ENCODE measurements at regions not wholly inside any gene's neighbourhood (a gene's known extent, or its start where the extent isn't known, plus 50 kb on each side); places are given as distances from the start of the nearest gene placed in this dataset.

GRCh38 chr10:42958142-42958868 is 118.6 kb upstream of the RET start:
- no peak overlapping the region for H3K27ac ChIP-seq (ENCODE audit: insufficient read length, low read depth, low read length)
- no peak overlapping the region for H3K56ac ChIP-seq (ENCODE audit: insufficient read length, low read depth, low read length)
- H2BK12ac ChIP-seq (ENCODE audit: insufficient read length, low read depth, low read length), result no peak overlapping the region
- H3K23me2 ChIP-seq (ENCODE audit: insufficient read length, low read depth, low read length, poor library complexity, severe bottlenecking), result no peaks in the 10 kb centered on the region
- peaks cover 3% of the 10 kb centered on the region for H3K27me3 Mint-ChIP-seq (ENCODE audit: low read depth)
- no peaks in the 10 kb centered on the region for H3K9me3 ChIP-seq (ENCODE audit: control insufficient read depth, low read depth, low read length)
- no peak overlapping the region for H2AK5ac ChIP-seq (ENCODE audit: insufficient read length, low read length)
- H3T11ph ChIP-seq (ENCODE audit: low read length), result no peak overlapping the region
- no peak overlapping the region for H2BK120ac ChIP-seq (ENCODE audit: low read depth, low read length, poor library complexity, severe bottlenecking)
- peaks cover 6 to 8% of the 10 kb centered on the region in 2 experiments; a peak in 2 of 5 replicates for H3K9me3 Mint-ChIP-seq
- no peaks in the 10 kb centered on the region; a peak in 3 of 7 replicates for H3K36me3 Mint-ChIP-seq (ENCODE audit: insufficient read depth in 1 of 3, low read depth in 3 of 3)
- no peaks in the 10 kb centered on the region for H3K79me2 ChIP-seq (ENCODE audit: insufficient read depth, low read length)
- H4K91ac ChIP-seq (ENCODE audit: insufficient read length, low read depth, low read length), result no peak overlapping the region
- DNase-seq, result no peak
- no peak overlapping the region for H3K4me3 Mint-ChIP-seq
- no peaks in the 10 kb centered on the region for H3K4me1 ChIP-seq (ENCODE audit: insufficient read depth, low read length)
- H2BK20ac ChIP-seq (ENCODE audit: low read depth, low read length, poor library complexity, severe bottlenecking), result no peak overlapping the region
- H3K4me1 Mint-ChIP-seq, result peaks cover 4 to 9% of the 10 kb centered on the region in 2 experiments
- no peak overlapping the region for H3K27ac Mint-ChIP-seq
- H2BK5ac ChIP-seq (ENCODE audit: insufficient read length, low read length), result no peak overlapping the region
- no peak overlapping the region for H3K23ac ChIP-seq (ENCODE audit: insufficient read length, low read depth, low read length)
- no peaks in the 10 kb centered on the region for H3K27me3 ChIP-seq (ENCODE audit: insufficient read depth, low read length)
- H3K4me2 ChIP-seq (ENCODE audit: insufficient read depth, insufficient read length, low read length), result no peak overlapping the region
- no peak overlapping the region for H3K18ac ChIP-seq (ENCODE audit: insufficient read length, low read depth, low read length)
- no peak overlapping the region for H3K14ac ChIP-seq (ENCODE audit: insufficient read depth, low read length)
- no peak overlapping the region for H2AFZ ChIP-seq (ENCODE audit: low read length)
- no peaks in the 10 kb centered on the region for H4K20me1 ChIP-seq (ENCODE audit: control insufficient read depth, insufficient read depth, insufficient read length)
- no peak for TF ChIP-seq CTCF (conservative IDR thresholded peaks at IDR 0.05)
- WGBS (ENCODE audit: extremely low coverage, insufficient read length, low lambda C conversion rate), result no CpG with 5 or more reads among the region's 2 CpGs
- no peaks in the 10 kb centered on the region for H3K79me1 ChIP-seq (ENCODE audit: insufficient read depth, low read depth, low read length, poor library complexity, severe bottlenecking)
- no peak overlapping the region for H3K4ac ChIP-seq (ENCODE audit: low read depth, low read length)
- no peak overlapping the region for H4K5ac ChIP-seq (ENCODE audit: insufficient read length, low read depth, low read length)
- H3K9ac ChIP-seq (ENCODE audit: extremely low read depth, insufficient read length, low read length), result no peak overlapping the region
- no peak overlapping the region for H4K8ac ChIP-seq (replicated peaks; ENCODE audit: insufficient read length, low read depth, low read length)
- H2BK15ac ChIP-seq (ENCODE audit: low read depth, low read length), result no peak overlapping the region

Measured in H9 (cell line).